Duodenal mucosa (tissue), 2 donors: ENCODE measurements at regions not wholly inside any gene's neighbourhood (a gene's known extent, or its start where the extent isn't known, plus 50 kb on each side); places are given as distances from the start of the nearest gene placed in this dataset.

Experiments used
- H3K27ac ChIP-seq: one replicate; pipeline ENCODE4 v1.7.0; 2013; ENCODE audit warnings: low read depth, low read length
- H3K27me3 ChIP-seq, 2 donors: one replicate each; pipeline ENCODE4 v1.7.0; 2013; ENCODE audit warnings: low read length in 2 of 2, control low read depth in 1 of 2; ENCODE audit not compliant: insufficient read depth in 2 of 2, control insufficient read depth in 1 of 2
- H3K36me3 ChIP-seq, 2 donors: one replicate each; pipeline ENCODE4 v1.7.0; 2013; ENCODE audit warnings: low read length in 2 of 2, control low read depth in 1 of 2; ENCODE audit not compliant: insufficient read depth in 2 of 2, control insufficient read depth in 1 of 2
- H3K4me1 ChIP-seq, 2 donors: one replicate each; pipeline ENCODE4 v1.7.0; 2013; ENCODE audit warnings: low read length in 2 of 2, control low read depth in 1 of 2; ENCODE audit not compliant: insufficient read depth in 2 of 2, control insufficient read depth in 1 of 2
- H3K4me3 ChIP-seq, 2 donors: one replicate each; pipeline ENCODE4 v1.7.0; 2013; ENCODE audit warnings: low read length in 2 of 2, low read depth in 1 of 2
- H3K9ac ChIP-seq, 2 donors: one replicate each; pipeline ENCODE4 v1.7.0; 2013; ENCODE audit warnings: low read length in 2 of 2, low read depth in 1 of 2
- H3K9me3 ChIP-seq, 2 donors: one replicate each; pipeline ENCODE4 v1.7.0; 2013; ENCODE audit warnings: low read length in 2 of 2, control low read depth in 1 of 2; ENCODE audit not compliant: control insufficient read depth in 1 of 2

DNA sequence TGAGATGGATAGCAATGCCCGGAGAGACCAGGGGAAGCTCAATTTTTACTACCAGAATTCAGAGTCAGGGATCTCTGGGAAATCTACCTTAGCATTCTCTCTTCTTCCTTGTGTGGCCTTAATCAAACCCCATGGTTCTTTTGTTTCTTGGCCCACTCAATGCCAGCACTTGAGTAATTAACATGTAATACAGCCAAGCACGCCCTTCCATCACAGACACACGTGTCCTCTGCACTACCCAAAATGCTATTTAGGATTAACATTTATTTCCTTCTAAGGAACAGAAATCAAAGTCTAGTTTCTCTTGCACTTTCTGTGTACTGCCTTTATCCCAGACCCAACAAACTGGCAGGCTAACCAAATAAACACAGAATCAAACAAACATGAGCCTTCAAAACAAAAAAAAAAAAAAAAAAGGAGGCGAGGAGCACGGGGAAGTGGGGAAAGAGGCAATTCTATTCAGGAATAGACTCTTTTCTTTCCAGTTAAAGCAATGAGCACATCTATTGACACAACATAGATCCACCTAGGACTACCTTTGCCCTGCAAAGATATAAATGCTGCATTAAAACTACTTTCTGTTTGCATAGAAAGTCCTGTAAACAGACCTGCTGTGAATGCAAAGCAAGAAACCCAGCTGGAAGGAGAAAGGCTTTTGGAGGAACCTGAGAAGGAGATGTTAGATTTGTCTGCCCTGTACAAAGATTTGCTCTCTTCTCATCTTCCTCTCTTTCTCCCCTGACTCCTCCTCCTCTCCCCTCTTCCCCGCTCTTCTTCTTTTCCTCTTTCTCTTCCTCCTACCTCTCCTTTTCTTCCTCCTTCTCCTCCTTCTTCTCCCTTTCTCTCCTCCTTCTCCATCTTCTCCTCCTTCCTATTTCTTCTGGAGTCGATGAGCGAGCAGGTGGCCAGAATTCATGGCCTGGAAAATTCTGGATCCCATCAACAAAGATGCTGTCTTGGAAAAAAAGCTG, 294.4 kb downstream of the NPIPA8 start:
- Histone ChIP-seq H3K9ac (no peak overlapping the region), H3K27me3 (peaks cover 0 to 4% of the 10 kb centered on the region in 2 donors), H3K4me1 (peaks cover 0 to 4% of the 10 kb centered on the region in 2 donors), H3K4me3 (no peak overlapping the region), H3K36me3 (no peaks in the 10 kb centered on the region), H3K27ac (no peak overlapping the region), H3K9me3 (no peaks in the 10 kb centered on the region)

DNA sequence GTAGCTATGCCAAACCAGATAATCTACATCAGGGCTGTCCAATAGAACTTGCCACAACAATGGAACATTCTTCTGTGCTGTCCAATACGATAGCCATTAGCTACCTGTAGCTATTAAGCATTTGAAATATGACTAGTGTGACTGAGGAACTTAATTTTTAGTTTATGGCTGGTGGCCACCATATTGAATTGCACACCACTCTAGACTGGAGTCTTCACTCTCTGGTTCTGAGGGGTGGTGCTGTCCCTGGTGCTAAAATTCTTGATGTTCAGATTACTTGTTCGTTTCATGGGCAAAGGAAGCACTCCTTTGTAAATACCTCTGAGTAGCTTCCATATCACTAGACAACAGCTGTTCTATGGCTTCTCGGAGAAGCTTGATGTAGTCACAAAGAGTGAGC, 296.6 kb downstream of the NPIPA8 start:
- H3K9ac ChIP-seq: no peak overlapping the region
- no peak overlapping the region for H3K27ac ChIP-seq
- H3K36me3 ChIP-seq: no peaks in the 10 kb centered on the region
- H3K4me3 ChIP-seq: no peak overlapping the region
- no peaks in the 10 kb centered on the region for H3K9me3 ChIP-seq
- H3K4me1 ChIP-seq: peaks cover 0 to 4% of the 10 kb centered on the region in 2 donors
- peaks cover 0 to 4% of the 10 kb centered on the region in 2 donors for H3K27me3 ChIP-seq

DNA sequence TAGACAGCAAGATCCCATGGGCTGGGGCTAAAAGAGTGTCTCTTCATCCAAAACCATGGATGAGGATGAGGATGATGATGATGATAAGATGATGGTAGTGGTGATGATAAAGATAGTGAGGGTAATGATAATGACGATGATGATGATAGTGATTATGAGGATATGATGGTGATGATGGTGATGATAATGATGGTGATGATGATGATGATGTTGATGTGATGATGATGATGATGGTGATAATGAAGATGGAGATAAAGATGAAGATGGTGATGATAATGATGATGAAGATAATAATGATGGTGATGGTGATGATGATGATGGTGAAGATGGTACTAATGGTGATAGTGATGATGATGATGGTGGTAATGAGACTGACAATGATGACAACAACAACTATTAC, 299.5 kb downstream of the NPIPA8 start:
- Histone ChIP-seq H3K9ac (no peak overlapping the region), H3K27ac (no peak overlapping the region), H3K27me3 (no peaks in the 10 kb centered on the region), H3K9me3 (no peaks in the 10 kb centered on the region), H3K36me3 (no peaks in the 10 kb centered on the region), H3K4me1 (no peaks in the 10 kb centered on the region), H3K4me3 (no peak overlapping the region)

DNA sequence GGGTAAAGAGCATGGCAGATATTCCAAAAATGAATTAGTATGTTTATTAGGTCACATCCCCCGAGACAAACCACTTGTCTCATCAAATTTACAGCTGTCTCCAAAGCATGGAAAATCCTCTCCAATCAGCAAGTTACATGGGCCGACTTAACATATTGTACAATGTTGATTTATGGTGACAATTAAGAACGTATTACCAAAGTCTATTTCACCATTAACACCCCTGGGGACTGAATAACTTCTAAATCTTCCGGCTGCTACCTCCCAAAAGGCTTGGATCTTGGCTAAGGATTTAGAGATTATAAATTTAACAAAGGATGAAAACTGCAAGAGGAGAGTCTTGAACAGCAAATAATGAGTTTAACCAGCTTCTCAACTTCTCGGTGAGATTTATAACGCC, 311.9 kb downstream of the NPIPA8 start:
- H3K27ac ChIP-seq: no peak overlapping the region
- no peak overlapping the region for H3K4me3 ChIP-seq
- H3K4me1 ChIP-seq: no peaks in the 10 kb centered on the region
- H3K9ac ChIP-seq: no peak overlapping the region
- no peaks in the 10 kb centered on the region for H3K9me3 ChIP-seq
- no peaks in the 10 kb centered on the region for H3K36me3 ChIP-seq
- H3K27me3 ChIP-seq: no peaks in the 10 kb centered on the region

DNA sequence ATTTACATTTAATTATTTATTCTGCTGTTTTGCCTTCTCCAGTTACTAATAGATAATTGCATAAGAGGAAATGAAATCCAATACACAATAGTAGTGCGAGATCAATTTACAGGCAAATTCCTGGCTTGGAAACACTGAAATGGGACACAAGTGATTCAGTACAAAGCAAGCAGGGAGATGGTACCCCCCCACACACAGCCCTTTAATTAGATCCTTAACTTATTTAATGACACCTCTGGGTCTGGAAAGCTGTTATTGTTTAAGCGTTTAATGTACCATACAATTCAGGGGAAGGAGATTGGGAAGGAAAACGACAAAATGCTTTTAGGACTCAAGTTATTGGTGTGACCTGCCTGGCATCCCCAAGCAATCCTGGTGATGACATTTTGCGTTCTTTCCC, 318.2 kb downstream of the NPIPA8 start:
- H3K27me3 ChIP-seq: no peaks in the 10 kb centered on the region
- no peak overlapping the region for H3K27ac ChIP-seq
- H3K9ac ChIP-seq: no peak overlapping the region
- no peaks in the 10 kb centered on the region for H3K36me3 ChIP-seq
- H3K9me3 ChIP-seq: no peaks in the 10 kb centered on the region
- no peak overlapping the region for H3K4me3 ChIP-seq
- no peaks in the 10 kb centered on the region for H3K4me1 ChIP-seq

DNA sequence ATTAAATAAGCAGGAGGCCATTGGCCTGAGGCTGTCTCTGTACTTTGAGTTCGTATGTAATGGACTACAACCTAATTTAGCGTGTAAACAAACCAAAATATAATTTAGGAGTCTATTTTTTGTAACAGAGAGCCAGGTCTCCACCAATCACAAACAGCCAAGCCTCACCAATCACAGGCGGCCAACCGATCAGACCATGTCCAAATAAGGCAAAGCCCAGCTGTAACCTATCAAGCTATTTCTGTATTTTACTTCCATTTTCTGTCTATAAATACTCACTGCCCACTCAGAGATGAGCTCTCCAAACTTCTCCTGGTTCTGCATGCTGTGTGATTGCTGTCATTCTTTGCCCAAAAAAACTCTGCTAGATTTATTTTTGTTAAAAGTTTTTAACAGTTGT, 322.7 kb downstream of the NPIPA8 start:
- H3K36me3 ChIP-seq: no peaks in the 10 kb centered on the region
- H3K27ac ChIP-seq: no peak overlapping the region
- no peak overlapping the region for H3K4me3 ChIP-seq
- H3K27me3 ChIP-seq: no peaks in the 10 kb centered on the region
- H3K9ac ChIP-seq: no peak overlapping the region
- no peaks in the 10 kb centered on the region for H3K4me1 ChIP-seq
- no peaks in the 10 kb centered on the region for H3K9me3 ChIP-seq

DNA sequence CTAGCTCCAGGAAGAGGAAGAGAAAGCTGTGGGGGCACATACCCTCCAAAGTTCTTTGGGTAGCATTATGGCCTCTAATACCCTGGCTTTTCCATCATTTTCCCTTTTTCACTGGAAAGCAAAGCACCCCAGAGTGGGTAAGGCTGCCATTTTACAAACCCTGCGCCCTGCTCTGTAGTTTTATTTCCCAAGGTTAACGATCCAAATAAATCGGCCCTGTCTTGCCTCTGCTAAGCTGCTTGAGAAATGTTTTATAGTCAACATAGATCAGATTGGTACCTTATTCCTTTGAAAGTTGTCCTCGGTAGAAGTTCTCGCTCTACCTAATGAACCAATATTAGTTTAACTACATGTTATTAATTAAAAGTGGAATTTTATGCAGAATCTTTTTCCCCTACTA, 328.2 kb downstream of the NPIPA8 start:
- Histone ChIP-seq H3K36me3 (no peaks in the 10 kb centered on the region), H3K9ac (no peak overlapping the region), H3K27me3 (no peaks in the 10 kb centered on the region), H3K4me3 (no peak overlapping the region), H3K4me1 (no peaks in the 10 kb centered on the region), H3K27ac (no peak overlapping the region), H3K9me3 (no peaks in the 10 kb centered on the region)

DNA sequence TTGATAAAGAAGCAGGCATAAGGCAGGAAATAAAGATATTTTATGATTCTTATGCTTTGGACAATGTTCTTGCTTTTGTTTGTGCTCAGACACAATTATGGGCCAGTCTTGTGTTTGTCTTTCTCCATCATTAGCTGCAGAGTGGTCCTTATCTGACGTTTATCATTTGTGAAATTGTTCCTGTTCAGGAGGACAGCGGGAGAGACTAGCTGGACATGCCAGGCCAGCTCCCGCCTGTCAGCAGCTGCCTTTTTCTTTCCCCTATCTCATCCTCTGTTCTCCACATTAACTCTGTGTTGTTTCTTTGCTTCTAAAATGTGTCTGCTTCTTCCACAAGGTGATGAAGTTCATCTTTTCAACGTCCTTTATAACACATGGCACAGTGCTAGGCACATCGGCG, 333.5 kb downstream of the NPIPA8 start:
- no peaks in the 10 kb centered on the region for H3K4me1 ChIP-seq
- no peak overlapping the region for H3K27ac ChIP-seq
- no peaks in the 10 kb centered on the region for H3K9me3 ChIP-seq
- H3K27me3 ChIP-seq: no peaks in the 10 kb centered on the region
- H3K36me3 ChIP-seq: no peaks in the 10 kb centered on the region
- H3K4me3 ChIP-seq: no peak overlapping the region
- no peak overlapping the region for H3K9ac ChIP-seq

DNA sequence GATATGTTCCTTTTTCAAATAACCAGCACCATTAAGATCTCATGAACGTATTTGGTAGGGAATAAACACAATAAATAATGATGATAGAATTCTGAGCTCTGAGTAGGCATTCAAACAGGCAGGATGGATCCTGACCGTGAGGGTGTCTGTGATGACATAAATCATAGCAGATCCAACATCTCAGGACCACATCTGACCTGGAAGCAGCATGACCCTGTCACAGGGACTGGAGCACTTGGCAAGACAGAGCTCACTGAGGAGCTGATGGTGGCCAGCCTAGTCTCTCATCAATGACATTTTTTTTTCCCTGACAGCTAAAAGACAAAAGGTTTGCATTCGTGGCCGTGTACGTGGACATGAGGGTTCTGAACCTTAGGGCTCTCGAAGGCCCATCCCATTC, 337.5 kb downstream of the NPIPA8 start:
- Histone ChIP-seq H3K27me3 (no peaks in the 10 kb centered on the region), H3K27ac (no peak overlapping the region), H3K4me3 (no peak overlapping the region), H3K36me3 (no peaks in the 10 kb centered on the region), H3K4me1 (no peaks in the 10 kb centered on the region), H3K9ac (no peak overlapping the region), H3K9me3 (no peaks in the 10 kb centered on the region)

DNA sequence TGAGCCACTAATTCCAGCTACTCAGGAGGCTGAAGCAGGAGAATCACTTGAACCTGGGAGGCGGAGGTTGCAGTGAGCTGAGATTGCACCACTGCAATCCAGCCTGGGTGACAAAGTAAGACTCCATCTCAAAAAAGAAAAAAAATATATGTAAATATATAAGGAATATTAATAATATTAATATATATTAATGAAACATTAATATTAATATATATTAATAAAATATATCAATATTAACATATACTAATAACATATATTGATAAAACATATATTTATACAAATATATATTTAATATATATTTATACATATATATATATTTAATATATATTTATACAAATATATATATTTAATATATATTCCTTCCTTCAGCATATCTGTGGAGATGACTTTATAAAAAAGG, 338.0 kb downstream of the NPIPA8 start:
- H3K27me3 ChIP-seq: no peaks in the 10 kb centered on the region
- no peaks in the 10 kb centered on the region for H3K9me3 ChIP-seq
- H3K36me3 ChIP-seq: no peaks in the 10 kb centered on the region
- H3K4me1 ChIP-seq: no peaks in the 10 kb centered on the region
- H3K27ac ChIP-seq: no peak overlapping the region
- H3K4me3 ChIP-seq: no peak overlapping the region
- H3K9ac ChIP-seq: no peak overlapping the region
